ENCODE measurements at regions not wholly inside any gene's neighbourhood (a gene's known extent, or its start where the extent isn't known, plus 50 kb on each side); places are given as distances from the start of the nearest gene placed in this dataset.

DNA sequence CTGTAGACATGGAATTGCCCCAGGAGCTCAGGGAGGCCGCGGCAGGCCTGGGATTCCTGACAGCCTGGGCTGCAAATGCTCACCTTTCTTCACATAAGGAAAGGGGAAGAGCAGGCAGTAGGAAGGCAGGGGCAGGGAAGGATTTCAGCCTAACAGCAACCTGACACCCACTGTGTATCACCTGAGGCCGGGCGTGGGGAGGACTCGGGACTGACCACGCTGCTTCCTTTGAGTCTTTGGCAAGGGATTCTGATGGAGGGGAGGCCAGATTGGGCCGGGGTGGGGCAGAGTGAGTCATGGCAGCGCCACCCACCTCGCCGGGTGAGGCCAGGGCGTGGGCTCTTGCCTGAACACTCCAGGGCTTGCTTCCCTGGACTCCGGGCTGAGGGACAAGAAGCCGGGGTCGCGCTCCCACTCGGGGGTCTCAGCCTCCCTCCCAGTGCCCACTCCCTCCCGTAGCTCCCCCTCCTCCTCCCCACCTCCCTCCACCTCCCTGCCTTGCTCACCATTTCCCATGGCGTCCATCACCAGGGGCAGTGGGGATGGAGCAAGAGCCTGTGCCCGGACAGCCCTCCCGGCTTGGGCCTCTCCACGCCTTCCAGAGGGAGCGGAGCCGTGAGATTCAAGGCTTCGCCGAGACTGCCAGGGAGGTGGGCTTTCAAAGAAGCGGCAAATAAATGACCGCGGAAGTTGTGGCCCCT is 247.9 kb upstream of the RTL1 start:
- DNase-seq: no peak

DNA sequence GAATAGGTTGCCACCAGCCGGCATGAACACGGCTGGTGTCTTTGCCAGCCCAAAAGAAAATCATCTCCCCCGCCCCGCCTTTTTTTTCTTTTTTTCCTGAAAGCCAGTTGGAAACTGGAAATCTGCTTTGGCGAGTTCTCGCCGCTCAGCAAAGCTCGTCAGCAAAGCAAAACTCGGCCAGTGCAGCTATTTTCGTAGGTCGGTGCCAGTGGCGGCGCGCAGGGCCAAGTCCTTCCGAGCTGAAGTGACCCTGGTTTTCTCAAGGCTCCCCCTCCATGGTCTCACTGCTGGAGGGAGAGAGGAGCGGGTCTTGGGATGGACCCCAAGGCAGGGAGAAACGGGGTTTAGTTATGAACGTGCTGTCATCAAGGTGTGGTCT is 248.4 kb upstream of the RTL1 start:
- DNase-seq: no peak

- no peak for DNase-seq
These were observed 249.3 kb upstream of the RTL1 start for GRCh38 chr14:101152855-101153254.

- no peak for DNase-seq
These were observed 250.2 kb upstream of the RTL1 start for GRCh38 chr14:101153691-101154090.

GRCh38 chr14:101155575-101155974 is 252.1 kb upstream of the RTL1 start:
- DNase-seq: no peak

DNA sequence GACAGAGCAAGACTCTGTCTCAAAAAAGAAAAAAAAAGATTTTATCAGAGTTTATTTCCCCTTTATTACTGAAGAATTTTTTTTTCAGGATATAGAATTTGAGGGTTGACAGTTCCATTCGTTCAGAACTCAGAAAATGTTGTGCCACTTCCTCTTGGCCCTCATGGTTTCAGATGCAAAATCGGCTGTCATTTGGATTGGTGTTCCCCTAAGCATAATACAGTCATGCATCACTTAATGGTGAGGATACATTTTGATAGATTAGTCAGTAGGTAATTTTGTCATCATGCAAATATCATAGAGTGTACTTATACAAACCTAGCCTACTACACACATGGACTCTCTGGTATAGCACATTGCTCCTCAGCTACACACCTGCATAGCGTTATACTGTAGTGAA is 263.9 kb upstream of the RTL1 start:
- DNase-seq: no peak

- DNase-seq: no peak
These were observed 265.7 kb upstream of the RTL1 start for GRCh38 chr14:101169267-101169666.

GRCh38 chr14:101171650-101172049 is 268.1 kb upstream of the RTL1 start:
- no peak for DNase-seq

DNA sequence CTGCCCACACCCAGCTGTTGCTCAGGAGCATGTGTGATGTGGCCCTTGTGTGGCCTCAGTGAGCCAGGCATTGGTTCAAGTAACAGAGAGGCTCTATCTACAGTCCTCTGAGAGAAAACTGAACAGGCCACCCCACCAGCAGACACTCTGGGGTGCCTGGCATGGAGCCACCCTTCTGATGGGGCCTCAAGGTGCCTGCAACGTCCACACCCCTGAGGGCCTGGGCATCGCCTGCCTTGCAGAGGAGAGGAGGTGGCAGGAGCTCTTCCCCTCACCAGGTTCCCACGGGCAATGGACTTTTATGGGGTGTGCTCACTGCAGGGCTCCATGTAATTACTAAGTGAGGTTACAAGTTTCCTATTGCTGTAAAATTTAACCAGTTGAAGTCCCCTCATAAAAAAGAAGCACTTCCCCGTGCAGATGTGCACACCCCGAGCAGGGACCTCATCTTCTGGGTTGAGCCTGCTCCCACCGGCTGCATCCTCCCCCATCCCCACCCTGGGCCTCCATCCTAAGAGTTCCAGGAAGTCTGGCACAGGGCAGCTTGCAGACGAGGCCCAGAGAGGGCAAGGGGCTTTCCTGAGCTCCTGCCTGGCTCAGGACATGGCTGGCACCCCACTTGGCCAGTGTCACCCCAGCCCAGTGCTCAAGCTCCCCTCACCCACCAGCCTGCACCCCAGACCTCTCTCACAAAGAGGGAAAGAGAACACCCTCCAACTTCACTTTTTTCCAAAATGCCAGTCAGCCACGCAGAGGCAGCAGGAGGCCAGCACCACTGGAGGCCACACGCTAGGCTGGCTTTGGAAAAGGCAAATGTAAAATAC is 270.4 kb upstream of the RTL1 start:
- DNase-seq: no peak

DNA sequence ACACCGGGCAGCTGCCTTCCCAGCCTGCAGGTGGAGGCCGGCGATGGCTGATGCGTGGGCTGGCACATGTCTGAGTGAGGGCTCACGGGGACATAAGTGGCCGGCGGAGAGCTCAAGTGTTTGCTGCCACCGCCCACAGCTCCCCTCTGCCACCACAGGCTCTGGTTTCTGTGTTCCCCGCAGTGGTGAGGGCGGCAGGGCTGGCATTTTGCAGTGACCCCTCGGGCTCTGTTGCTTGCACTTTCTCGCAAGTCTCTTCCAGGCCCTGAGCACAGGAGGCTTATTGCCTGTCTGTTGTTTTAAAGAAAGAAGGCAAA is 271.0 kb upstream of the RTL1 start:
- DNase-seq: no peak

GRCh38 chr14:101174980-101175606 is 271.6 kb upstream of the RTL1 start:
- DNase-seq: no peak

DNA sequence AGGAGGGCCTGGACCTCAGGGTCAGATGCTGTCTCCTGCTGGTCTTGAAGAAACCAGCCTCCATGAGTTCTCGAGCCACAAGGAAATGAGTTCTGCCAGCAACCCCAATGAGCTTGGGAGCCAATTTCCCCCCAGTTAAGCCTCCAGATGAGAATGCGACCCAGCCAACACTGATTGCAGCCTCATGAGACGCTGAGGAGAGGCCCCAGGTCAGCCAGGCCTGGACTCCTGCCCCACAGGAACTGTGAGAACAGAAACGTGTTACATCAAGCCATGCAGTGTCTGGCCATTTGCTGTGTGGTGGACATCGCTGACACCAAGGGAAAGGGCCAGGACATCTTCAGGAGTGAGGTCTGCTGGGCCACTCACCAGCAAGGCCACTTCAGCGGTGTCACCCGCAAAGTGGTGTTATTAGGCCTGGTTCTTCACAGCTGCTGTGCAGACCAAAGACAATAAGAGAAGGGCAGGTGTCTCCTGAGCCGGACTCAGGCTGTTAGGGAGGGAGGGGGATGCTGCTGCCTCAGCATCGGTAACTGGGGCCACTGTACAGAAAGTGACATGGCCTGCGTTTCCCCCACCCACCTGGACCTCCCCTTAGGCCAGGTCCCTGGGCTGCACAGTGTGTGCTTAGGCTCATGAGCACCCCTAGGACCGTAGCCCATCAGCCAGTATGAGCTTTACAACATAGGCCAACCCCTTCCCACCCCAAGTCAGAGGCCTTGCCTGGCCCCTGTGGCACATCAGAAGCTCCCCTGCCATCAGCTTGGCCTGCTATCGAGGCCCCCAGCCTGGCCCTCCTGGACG is 272.4 kb upstream of the RTL1 start:
- no peak for DNase-seq

DNA sequence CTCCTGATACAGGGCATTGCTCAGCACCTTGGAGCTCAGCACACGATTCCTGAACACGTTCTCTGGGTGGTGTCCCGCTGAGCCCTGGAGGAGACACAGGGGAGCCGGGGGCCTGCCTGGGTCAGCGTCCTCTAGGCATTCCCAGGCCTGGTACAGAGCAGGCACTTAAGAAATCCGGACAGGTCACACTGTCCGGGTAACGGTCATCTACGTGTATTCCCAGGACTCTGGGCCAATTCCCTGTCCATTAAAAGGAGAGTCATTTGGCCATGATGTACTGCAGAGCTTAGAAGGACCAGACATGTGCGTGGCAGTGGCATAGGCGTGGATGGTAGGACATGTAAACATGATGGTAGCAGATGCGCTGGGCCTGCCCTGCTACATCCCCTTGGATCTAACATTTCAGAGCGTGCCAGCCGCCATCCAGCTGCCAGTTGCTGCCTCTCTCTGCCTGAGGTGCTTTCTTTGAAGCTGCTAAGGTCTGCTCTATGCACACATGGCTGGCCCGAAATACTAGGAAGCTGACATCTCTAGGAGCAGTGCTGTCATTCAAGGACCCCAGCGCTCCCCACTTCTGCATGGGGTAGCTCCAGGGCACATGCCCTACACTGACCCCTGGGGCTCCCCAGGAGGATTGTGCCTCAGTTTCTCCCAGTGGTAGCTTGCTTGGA is 273.1 kb upstream of the RTL1 start:
- DNase-seq: no peak

- no peak for DNase-seq
These were observed 273.9 kb upstream of the RTL1 start for GRCh38 chr14:101177301-101177971.

DNA sequence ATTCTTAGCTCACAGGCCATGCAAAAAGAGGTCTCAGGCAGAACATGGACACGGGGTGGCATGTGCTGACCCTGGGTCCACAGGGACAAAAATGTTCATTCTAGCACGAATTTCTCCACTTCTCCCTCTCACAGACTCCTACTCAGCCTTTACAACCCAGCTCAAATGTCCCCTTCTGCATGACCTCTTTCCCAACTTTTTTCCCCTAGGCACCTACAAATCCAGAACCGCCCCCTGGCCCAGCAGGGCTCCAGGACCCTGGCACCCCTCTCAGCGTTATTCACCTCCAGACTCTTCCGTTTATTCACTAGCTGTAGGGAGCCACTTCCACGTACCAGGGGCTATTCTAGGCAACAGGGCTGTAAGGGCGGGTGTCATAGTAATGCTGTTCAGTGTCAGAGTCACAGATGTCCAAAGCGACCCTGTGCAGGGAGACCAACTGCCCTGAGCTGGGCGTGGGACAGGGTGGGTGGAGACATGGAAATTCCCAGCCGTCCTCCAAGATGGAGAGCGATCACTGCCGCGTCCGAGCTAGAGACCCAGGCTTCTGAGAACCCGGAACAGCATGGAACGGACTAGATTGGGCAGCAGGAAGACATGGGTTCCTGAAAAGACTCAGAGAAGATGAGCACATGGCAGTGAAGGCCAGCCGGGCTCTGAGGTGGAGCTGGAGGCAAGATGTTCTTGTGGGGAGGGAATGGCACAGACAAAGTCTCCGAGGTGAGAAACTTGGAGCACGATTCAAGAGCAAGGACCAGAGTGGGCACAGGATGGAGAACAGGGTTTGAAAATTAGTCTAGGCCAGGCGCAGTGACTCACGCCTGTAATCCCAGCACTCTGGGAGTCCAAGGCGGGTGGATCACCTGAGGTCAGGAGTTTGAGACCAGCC is 274.9 kb upstream of the RTL1 start:
- no peak for DNase-seq

- no peak for DNase-seq
These were observed 276.2 kb upstream of the RTL1 start for GRCh38 chr14:101179691-101180211.

- no peak for DNase-seq
These were observed 278.2 kb upstream of the RTL1 start for GRCh38 chr14:101181446-101182313.

DNA sequence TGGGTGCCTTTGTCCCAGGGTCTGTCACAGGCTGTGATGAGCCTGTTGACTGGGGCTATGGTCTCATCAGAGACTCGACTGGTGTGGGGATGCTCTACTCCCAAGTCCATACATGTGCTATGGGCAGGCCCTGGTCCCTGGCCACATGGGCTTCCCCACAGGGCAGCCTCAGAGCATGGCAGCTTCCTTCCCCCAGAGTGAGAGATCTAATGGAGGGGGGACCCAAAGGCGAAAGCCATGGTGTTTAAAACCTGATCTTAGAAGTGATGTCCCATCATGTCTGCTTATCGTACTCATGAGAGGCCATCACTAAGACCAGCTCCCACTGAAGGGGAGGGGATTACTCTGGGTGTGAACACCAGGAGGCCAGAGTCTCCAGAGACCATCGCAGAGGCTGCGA is 279.0 kb upstream of the RTL1 start:
- DNase-seq: no peak

GRCh38 chr14:101183376-101184103 is 280.0 kb upstream of the RTL1 start:
- DNase-seq: no peak
